ENCODE measurements at regions not wholly inside any gene's neighbourhood (a gene's known extent, or its start where the extent isn't known, plus 50 kb on each side); places are given as distances from the start of the nearest gene placed in this dataset.
"Not testable (repeated sequence)": the region's sequence is repeated elsewhere in the genome, so short reads cannot be mapped to it uniquely, and the experiment has no call there.

- Histone ChIP-seq H3K27ac (ENCODE audit: low read depth in 2 of 2, low read length in 1 of 2) (no peak overlapping the region), H3K9me3 (no peaks in the 10 kb centered on the region), H3K79me2 (ENCODE audit: insufficient read depth) (no peaks in the 10 kb centered on the region), H3K4me1 (ENCODE audit: control insufficient read depth in 1 of 2, insufficient read depth in 2 of 2, low read depth in 1 of 2, low read length in 1 of 2) (no peaks in the 10 kb centered on the region), H3K4me2 (no peak overlapping the region), H3K4me3 (ENCODE audit: low read depth in 2 of 2, low read length in 1 of 2) (no peak overlapping the region), H3F3A (replicated peaks; ENCODE audit: insufficient read depth) (no peaks in the 10 kb centered on the region), H3K9ac (no peak overlapping the region), H3K9me2 (no peaks in the 10 kb centered on the region), H2AFZ (ENCODE audit: low read depth) (no peak overlapping the region), H3K27me3 (ENCODE audit: insufficient read depth) (no peaks in the 10 kb centered on the region), H4K20me1 (ENCODE audit: insufficient read depth) (no peaks in the 10 kb centered on the region), H3K36me3 (replicated peaks in 1 of 2; ENCODE audit: control insufficient read depth in 1 of 2, insufficient read depth in 2 of 2, low read length in 1 of 2) (no peaks in the 10 kb centered on the region)
- WGBS (ENCODE audit: low lambda C conversion rate) = 25% methylated on average over 4 of the region's 4 CpGs
- POLR2A ChIA-PET = no interaction called here
- no peak for TF ChIP-seq FOXJ3 (CRISPR knock-in tag; IDR thresholded peaks at IDR 0.05)
- TF ChIP-seq RXRA (IDR thresholded peaks at IDR 0.05; ENCODE audit: borderline replicate concordance, low read depth) = no peak
- CTCF ChIA-PET = no interaction called here
- no peak for DNase-seq
Observed at GRCh38 chr2:105660489-105660888, 84.2 kb upstream of the NCK2 start.

- H3F3A ChIP-seq (replicated peaks; ENCODE audit: insufficient read depth); H4K20me1 ChIP-seq (ENCODE audit: insufficient read depth); H3K9me3 ChIP-seq; H3K4me2 ChIP-seq; DNase-seq; POLR2A ChIA-PET; CTCF ChIA-PET; H3K27ac ChIP-seq (ENCODE audit: low read depth in 2 of 2, low read length in 1 of 2); H3K79me2 ChIP-seq (ENCODE audit: insufficient read depth); H3K9ac ChIP-seq; H2AFZ ChIP-seq (ENCODE audit: low read depth); H3K36me3 ChIP-seq (replicated peaks in 1 of 2; ENCODE audit: control insufficient read depth in 1 of 2, insufficient read depth in 2 of 2, low read length in 1 of 2); H3K27me3 ChIP-seq (ENCODE audit: insufficient read depth); H3K4me3 ChIP-seq (ENCODE audit: low read depth in 2 of 2, low read length in 1 of 2); H3K9me2 ChIP-seq: not testable (repeated sequence)
- 53% methylated on average over 3 of the region's 4 CpGs for WGBS (ENCODE audit: low lambda C conversion rate)
- H3K4me1 ChIP-seq (ENCODE audit: control insufficient read depth in 1 of 2, insufficient read depth in 2 of 2, low read depth in 1 of 2, low read length in 1 of 2) = peaks cover 0 to 11% of the 10 kb centered on the region in 2 experiments; a peak in 1 of 4 replicates
Observed at GRCh38 chr2:105655723-105656606, 88.7 kb upstream of the NCK2 start.

- H4K20me1 ChIP-seq (ENCODE audit: insufficient read depth) = no peaks in the 10 kb centered on the region
- no peaks in the 10 kb centered on the region for H3K9me3 ChIP-seq
- H3K36me3 ChIP-seq (replicated peaks in 1 of 2; ENCODE audit: control insufficient read depth in 1 of 2, insufficient read depth in 2 of 2, low read length in 1 of 2) = no peaks in the 10 kb centered on the region
- no peaks in the 10 kb centered on the region for H3F3A ChIP-seq (replicated peaks; ENCODE audit: insufficient read depth)
- H3K27ac ChIP-seq (ENCODE audit: low read depth in 2 of 2, low read length in 1 of 2) = no peak overlapping the region
- no peaks in the 10 kb centered on the region for H3K79me2 ChIP-seq (ENCODE audit: insufficient read depth)
- no peaks in the 10 kb centered on the region for H3K9me2 ChIP-seq
- H3K4me2 ChIP-seq = no peak overlapping the region
- ChIA-PET POLR2A (no interaction called here), CTCF (interaction anchor here (0.6 kb wide), 1 partner anchor 17 kb away, joined by 3 read pairs; no protein-coding TSS in a partner anchor)
- DNase-seq = no peak
- H3K27me3 ChIP-seq (ENCODE audit: insufficient read depth) = no peaks in the 10 kb centered on the region
- no peak overlapping the region for H3K4me3 ChIP-seq (ENCODE audit: low read depth in 2 of 2, low read length in 1 of 2)
- H3K4me1 ChIP-seq (ENCODE audit: control insufficient read depth in 1 of 2, insufficient read depth in 2 of 2, low read depth in 1 of 2, low read length in 1 of 2) = peaks cover 0 to 11% of the 10 kb centered on the region in 2 experiments; a peak in 1 of 4 replicates
- H3K9ac ChIP-seq = no peak overlapping the region
- H2AFZ ChIP-seq (ENCODE audit: low read depth) = no peak overlapping the region
- TF ChIP-seq EZH2phosphoT487 (IDR thresholded peaks at IDR 0.05; ENCODE audit: borderline replicate concordance, low read depth) (no peak), RCOR1 (IDR thresholded peaks at IDR 0.05; ENCODE audit: low read length) (no peak), FOSL2 (IDR thresholded peaks at IDR 0.05; ENCODE audit: borderline replicate concordance, low read depth) (no peak), TCF12 (IDR thresholded peaks at IDR 0.05) (no peak), REST (IDR thresholded peaks at IDR 0.05; ENCODE audit: low read depth, low read length) (no peak), TAF1 (IDR thresholded peaks at IDR 0.05; ENCODE audit: borderline replicate concordance, low read depth, low read length) (no peak), NFIC (IDR thresholded peaks at IDR 0.05; ENCODE audit: borderline replicate concordance) (no peak), ELF1 (IDR thresholded peaks at IDR 0.05) (no peak), GABPA (IDR thresholded peaks at IDR 0.05; ENCODE audit: low read depth) (no peak), TEAD4 (IDR thresholded peaks at IDR 0.05; ENCODE audit: borderline replicate concordance, insufficient read depth) (no peak), PBX3 (IDR thresholded peaks at IDR 0.05) (no peak)
- TF ChIP-seq, protein P1, sequence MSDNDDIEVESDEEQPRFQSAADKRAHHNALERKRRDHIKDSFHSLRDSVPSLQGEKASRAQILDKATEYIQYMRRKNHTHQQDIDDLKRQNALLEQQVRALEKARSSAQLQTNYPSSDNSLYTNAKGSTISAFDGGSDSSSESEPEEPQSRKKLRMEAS (IDR thresholded peaks at IDR 0.05; ENCODE audit: low read depth) = no peak
- TF ChIP-seq, protein P2, sequence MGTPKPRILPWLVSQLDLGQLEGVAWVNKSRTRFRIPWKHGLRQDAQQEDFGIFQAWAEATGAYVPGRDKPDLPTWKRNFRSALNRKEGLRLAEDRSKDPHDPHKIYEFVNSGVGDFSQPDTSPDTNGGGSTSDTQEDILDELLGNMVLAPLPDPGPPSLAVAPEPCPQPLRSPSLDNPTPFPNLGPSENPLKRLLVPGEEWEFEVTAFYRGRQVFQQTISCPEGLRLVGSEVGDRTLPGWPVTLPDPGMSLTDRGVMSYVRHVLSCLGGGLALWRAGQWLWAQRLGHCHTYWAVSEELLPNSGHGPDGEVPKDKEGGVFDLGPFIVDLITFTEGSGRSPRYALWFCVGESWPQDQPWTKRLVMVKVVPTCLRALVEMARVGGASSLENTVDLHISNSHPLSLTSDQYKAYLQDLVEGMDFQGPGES (IDR thresholded peaks at IDR 0.05; ENCODE audit: low read depth, low read length) = no peak
Observed at GRCh38 chr2:105655244-105655643, 89.5 kb upstream of the NCK2 start.

All from SK-N-SH (cell line).